Erythroblast (primary cell): ENCODE measurements at regions not wholly inside any gene's neighbourhood (a gene's known extent, or its start where the extent isn't known, plus 50 kb on each side); places are given as distances from the start of the nearest gene placed in this dataset.
"Not testable (repeated sequence)": the region's sequence is repeated elsewhere in the genome, so short reads cannot be mapped to it uniquely, and the experiment has no call there.

ENCODE experiments used
- GATA1 ChIP-seq: IDR thresholded peaks from 2 replicates; pipeline ENCODE4 v1.6.1; 2011; ENCODE audit warnings: low read depth, mild to moderate bottlenecking, control low read depth, low read length, moderate library complexity
- POLR2A ChIP-seq: IDR thresholded peaks from 2 replicates; pipeline ENCODE4 v1.6.1; 2011; ENCODE audit warnings: mild to moderate bottlenecking, low read length

GRCh38 chr15:44835082-44835481 is 98.8 kb downstream of the TRIM69 start:
- TF ChIP-seq POLR2A, GATA1: not testable (repeated sequence)
